GM23338 (cell line): ENCODE measurements at regions not wholly inside any gene's neighbourhood (a gene's known extent, or its start where the extent isn't known, plus 50 kb on each side); places are given as distances from the start of the nearest gene placed in this dataset.

Experiments
- ATAC-seq: fragments of 200-7000 bp; cut with Tn5 transposase; 3 replicates; pipeline ENCODE4 v1.9.1; 2020
- DNase-seq: peaks from one replicate; pipeline ENCODE4 v3.0.0-alpha.2; 2015; ENCODE audit warnings: low spot score
- H2AFZ ChIP-seq: fragments of 200-600 bp; sonication (generic); 2 replicates; pipeline ENCODE4 v1.8.0; 2016; ENCODE audit warnings: antibody characterized with exemption, mild to moderate bottlenecking, moderate library complexity
- H3F3A ChIP-seq: fragments of 200-600 bp; sonication (generic); replicated peaks from 2 replicates; pipeline ENCODE4 v1.8.0; 2017; ENCODE audit warnings: antibody characterized with exemption, mixed run types, low read depth
- H3K27ac ChIP-seq: fragments of 200-600 bp; sonication (generic); 2 replicates; pipeline ENCODE4 v1.6.1; 2016; ENCODE audit warnings: low read depth
- H3K27me3 ChIP-seq: fragments of 200-600 bp; sonication (generic); 2 replicates; pipeline ENCODE4 v1.8.0; 2016; ENCODE audit warnings: mild to moderate bottlenecking, mixed run types, moderate library complexity; ENCODE audit not compliant: insufficient read depth
- H3K36me3 ChIP-seq: fragments of 200-600 bp; sonication (generic); 2 replicates; pipeline ENCODE4 v1.8.0; 2016; ENCODE audit warnings: mild to moderate bottlenecking; ENCODE audit not compliant: insufficient read depth
- H3K4me1 ChIP-seq: fragments of 200-600 bp; sonication (generic); 2 replicates; pipeline ENCODE4 v1.8.0; 2016; ENCODE audit warnings: mild to moderate bottlenecking, moderate library complexity; ENCODE audit not compliant: insufficient read depth
- H3K4me2 ChIP-seq: fragments of 200-600 bp; sonication (generic); 2 replicates; pipeline ENCODE4 v1.7.1; 2017; ENCODE audit warnings: mixed run types
- H3K4me3 ChIP-seq: fragments of 200-600 bp; sonication (generic); 2 replicates; pipeline ENCODE4 v1.6.1; 2016; ENCODE audit warnings: mixed run types
- H3K79me2 ChIP-seq: fragments of 200-600 bp; sonication (generic); replicated peaks from 2 replicates; pipeline ENCODE4 v1.8.0; 2017; ENCODE audit warnings: mild to moderate bottlenecking; ENCODE audit not compliant: insufficient read depth
- H3K9me2 ChIP-seq: fragments of 200-600 bp; sonication (generic); 2 replicates; pipeline ENCODE4 v1.8.0; 2017; ENCODE audit not compliant: insufficient read depth
- H4K20me1 ChIP-seq: fragments of 200-600 bp; sonication (generic); replicated peaks from 2 replicates; pipeline ENCODE4 v1.8.0; 2017; ENCODE audit warnings: mild to moderate bottlenecking; ENCODE audit not compliant: insufficient read depth
- H3K27ac Mint-ChIP-seq: 2 replicates; pipeline ENCODE4 v1.8.0; 2020; ENCODE audit warnings: inconsistent platforms, mild to moderate bottlenecking, moderate library complexity, mixed read lengths
- H3K27me3 Mint-ChIP-seq: 3 replicates; pipeline ENCODE4 v1.8.0; 2022; ENCODE audit warnings: low read depth, mild to moderate bottlenecking, moderate library complexity, mixed read lengths, inconsistent platforms; ENCODE audit not compliant: insufficient read depth, poor library complexity
- H3K36me3 Mint-ChIP-seq: 3 replicates; pipeline ENCODE4 v1.8.0; 2021; ENCODE audit warnings: low read depth, mild to moderate bottlenecking, inconsistent platforms, moderate library complexity, mixed read lengths
- H3K4me1 Mint-ChIP-seq: 3 replicates; pipeline ENCODE4 v1.8.0; 2020; ENCODE audit warnings: mild to moderate bottlenecking, inconsistent platforms, mixed read lengths
- H3K4me3 Mint-ChIP-seq: 3 replicates; pipeline ENCODE4 v1.8.0; 2021; ENCODE audit warnings: moderate library complexity, mild to moderate bottlenecking, inconsistent platforms, mixed read lengths
- H3K9me3 Mint-ChIP-seq: 3 replicates; pipeline ENCODE4 v1.8.0; 2020; ENCODE audit warnings: moderate library complexity, mild to moderate bottlenecking, inconsistent platforms, mixed read lengths
- CREB1 ChIP-seq: fragments of 250-450 bp; sonication (Bioruptor Pico); IDR thresholded peaks from 2 replicates; pipeline ENCODE4 v1.5.0; 2020; ENCODE audit warnings: low read depth, mild to moderate bottlenecking, moderate library complexity
- EZH2 ChIP-seq: fragments of 200-600 bp; sonication (generic); IDR thresholded peaks from one replicate; pipeline ENCODE4 v1.8.0; 2017; ENCODE audit warnings: antibody characterized with exemption, mild to moderate bottlenecking, low read depth; ENCODE audit not compliant: unreplicated experiment
- JUNB ChIP-seq: IDR thresholded peaks from one replicate; pipeline ENCODE4 v1.6.1; 2016; ENCODE audit warnings: antibody characterized with exemption; ENCODE audit not compliant: unreplicated experiment
- NANOG ChIP-seq: IDR thresholded peaks from 2 replicates; pipeline ENCODE4 v1.6.1; 2016; ENCODE audit warnings: antibody characterized with exemption, borderline replicate concordance
- POLR2AphosphoS5 ChIP-seq: IDR thresholded peaks from 2 replicates; pipeline ENCODE4 v1.6.1; 2016; ENCODE audit warnings: antibody characterized with exemption, low read depth
- STAT1 ChIP-seq: IDR thresholded peaks from one replicate; pipeline ENCODE4 v1.6.1; 2016; ENCODE audit warnings: antibody characterized with exemption; ENCODE audit not compliant: unreplicated experiment
- ZNF114 ChIP-seq: fragments of 250-450 bp; sonication (Bioruptor Pico); IDR thresholded peaks from 2 replicates; pipeline ENCODE4 v1.5.0; 2020; ENCODE audit warnings: mild to moderate bottlenecking, moderate library complexity
- ZNF331 ChIP-seq: fragments of 250-450 bp; sonication (Bioruptor Pico); IDR thresholded peaks from 2 replicates; pipeline ENCODE4 v1.5.0; 2020; ENCODE audit warnings: low read depth, mild to moderate bottlenecking, moderate library complexity
- TF ChIP-seq, protein P1 (sequence below): IDR thresholded peaks from one replicate; pipeline ENCODE4 v1.6.1; 2018; ENCODE audit warnings: antibody characterized with exemption; ENCODE audit not compliant: unreplicated experiment
- TF ChIP-seq, protein P2 (sequence below), 2 experiments: fragments of 200-600 bp in 1 of 2; sonication (generic) in 1 of 2; conservative IDR thresholded peaks; 2 replicates each; pipeline versions ENCODE4 v1.5.1 to v1.6.1; 2016 to 2017; ENCODE audit warnings: antibody characterized with exemption in 2 of 2, low read depth in 2 of 2, mild to moderate bottlenecking in 2 of 2, moderate library complexity in 1 of 2

DNA sequence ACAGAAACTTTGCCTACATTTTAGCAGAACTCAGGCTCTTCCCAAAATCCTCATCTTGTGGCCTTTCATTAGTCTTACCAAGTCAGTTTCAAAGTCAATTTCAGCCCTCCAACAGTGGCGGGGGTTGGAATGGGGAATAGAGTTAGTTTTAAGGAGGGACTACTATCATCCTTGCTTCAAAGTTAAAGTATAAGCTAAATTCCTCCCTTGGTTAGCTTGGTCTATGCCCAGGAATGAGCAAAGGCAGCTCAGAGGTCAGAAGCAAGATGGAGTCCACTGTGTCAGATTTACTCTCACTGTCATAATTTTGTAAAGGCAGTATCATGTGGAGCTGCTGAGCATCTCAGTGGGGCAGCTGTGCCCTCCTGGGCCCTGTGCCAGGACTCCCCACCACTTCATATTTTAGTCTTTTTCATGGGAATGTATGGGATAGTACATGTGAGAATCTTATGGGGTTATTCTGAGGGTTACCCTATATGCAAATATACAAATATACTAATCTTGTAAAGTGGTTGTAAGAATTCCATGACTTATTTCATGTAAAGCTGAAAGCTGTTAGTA is 145.2 kb upstream of the MMADHC start:
- Histone ChIP-seq H3K9me2 (no peaks in the 10 kb centered on the region), H3K4me1 (no peaks in the 10 kb centered on the region), H3K4me3 (no peak overlapping the region), H3K79me2 (no peaks in the 10 kb centered on the region), H3F3A (no peaks in the 10 kb centered on the region), H3K27me3 (no peaks in the 10 kb centered on the region), H4K20me1 (no peaks in the 10 kb centered on the region), H3K4me2 (no peak overlapping the region), H2AFZ (no peak overlapping the region), H3K27ac (no peak overlapping the region), H3K36me3 (0 out of 2 replicates have a peak, but pooled peaks cover 7% of the 10 kb centered on the region)
- no peak for TF ChIP-seq NANOG
- TF ChIP-seq STAT1: no peak
- TF ChIP-seq POLR2AphosphoS5: no peak
- no peak for TF ChIP-seq ZNF114 (CRISPR knock-in tag)
- TF ChIP-seq, protein P1, sequence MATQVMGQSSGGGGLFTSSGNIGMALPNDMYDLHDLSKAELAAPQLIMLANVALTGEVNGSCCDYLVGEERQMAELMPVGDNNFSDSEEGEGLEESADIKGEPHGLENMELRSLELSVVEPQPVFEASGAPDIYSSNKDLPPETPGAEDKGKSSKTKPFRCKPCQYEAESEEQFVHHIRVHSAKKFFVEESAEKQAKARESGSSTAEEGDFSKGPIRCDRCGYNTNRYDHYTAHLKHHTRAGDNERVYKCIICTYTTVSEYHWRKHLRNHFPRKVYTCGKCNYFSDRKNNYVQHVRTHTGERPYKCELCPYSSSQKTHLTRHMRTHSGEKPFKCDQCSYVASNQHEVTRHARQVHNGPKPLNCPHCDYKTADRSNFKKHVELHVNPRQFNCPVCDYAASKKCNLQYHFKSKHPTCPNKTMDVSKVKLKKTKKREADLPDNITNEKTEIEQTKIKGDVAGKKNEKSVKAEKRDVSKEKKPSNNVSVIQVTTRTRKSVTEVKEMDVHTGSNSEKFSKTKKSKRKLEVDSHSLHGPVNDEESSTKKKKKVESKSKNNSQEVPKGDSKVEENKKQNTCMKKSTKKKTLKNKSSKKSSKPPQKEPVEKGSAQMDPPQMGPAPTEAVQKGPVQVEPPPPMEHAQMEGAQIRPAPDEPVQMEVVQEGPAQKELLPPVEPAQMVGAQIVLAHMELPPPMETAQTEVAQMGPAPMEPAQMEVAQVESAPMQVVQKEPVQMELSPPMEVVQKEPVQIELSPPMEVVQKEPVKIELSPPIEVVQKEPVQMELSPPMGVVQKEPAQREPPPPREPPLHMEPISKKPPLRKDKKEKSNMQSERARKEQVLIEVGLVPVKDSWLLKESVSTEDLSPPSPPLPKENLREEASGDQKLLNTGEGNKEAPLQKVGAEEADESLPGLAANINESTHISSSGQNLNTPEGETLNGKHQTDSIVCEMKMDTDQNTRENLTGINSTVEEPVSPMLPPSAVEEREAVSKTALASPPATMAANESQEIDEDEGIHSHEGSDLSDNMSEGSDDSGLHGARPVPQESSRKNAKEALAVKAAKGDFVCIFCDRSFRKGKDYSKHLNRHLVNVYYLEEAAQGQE: no peak
- no peak for TF ChIP-seq CREB1 (CRISPR knock-in tag)
- TF ChIP-seq, protein P2, sequence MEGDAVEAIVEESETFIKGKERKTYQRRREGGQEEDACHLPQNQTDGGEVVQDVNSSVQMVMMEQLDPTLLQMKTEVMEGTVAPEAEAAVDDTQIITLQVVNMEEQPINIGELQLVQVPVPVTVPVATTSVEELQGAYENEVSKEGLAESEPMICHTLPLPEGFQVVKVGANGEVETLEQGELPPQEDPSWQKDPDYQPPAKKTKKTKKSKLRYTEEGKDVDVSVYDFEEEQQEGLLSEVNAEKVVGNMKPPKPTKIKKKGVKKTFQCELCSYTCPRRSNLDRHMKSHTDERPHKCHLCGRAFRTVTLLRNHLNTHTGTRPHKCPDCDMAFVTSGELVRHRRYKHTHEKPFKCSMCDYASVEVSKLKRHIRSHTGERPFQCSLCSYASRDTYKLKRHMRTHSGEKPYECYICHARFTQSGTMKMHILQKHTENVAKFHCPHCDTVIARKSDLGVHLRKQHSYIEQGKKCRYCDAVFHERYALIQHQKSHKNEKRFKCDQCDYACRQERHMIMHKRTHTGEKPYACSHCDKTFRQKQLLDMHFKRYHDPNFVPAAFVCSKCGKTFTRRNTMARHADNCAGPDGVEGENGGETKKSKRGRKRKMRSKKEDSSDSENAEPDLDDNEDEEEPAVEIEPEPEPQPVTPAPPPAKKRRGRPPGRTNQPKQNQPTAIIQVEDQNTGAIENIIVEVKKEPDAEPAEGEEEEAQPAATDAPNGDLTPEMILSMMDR (conservative IDR thresholded peaks at IDR 0.05; ENCODE audit: low read depth in 2 of 2): no peak
- no peak overlapping the region for H3K4me3 Mint-ChIP-seq
- no peak for ATAC-seq
- no peaks in the 10 kb centered on the region for H3K27me3 Mint-ChIP-seq
- H3K27ac Mint-ChIP-seq: no peak overlapping the region
- DNase-seq: no peak
- peaks cover 17% of the 10 kb centered on the region; the same call in 2 of the 3 replicates for H3K4me1 Mint-ChIP-seq
- H3K9me3 Mint-ChIP-seq: peaks cover 7% of the 10 kb centered on the region
- peaks cover 8% of the 10 kb centered on the region; the same call in 2 of the 3 replicates for H3K36me3 Mint-ChIP-seq

DNA sequence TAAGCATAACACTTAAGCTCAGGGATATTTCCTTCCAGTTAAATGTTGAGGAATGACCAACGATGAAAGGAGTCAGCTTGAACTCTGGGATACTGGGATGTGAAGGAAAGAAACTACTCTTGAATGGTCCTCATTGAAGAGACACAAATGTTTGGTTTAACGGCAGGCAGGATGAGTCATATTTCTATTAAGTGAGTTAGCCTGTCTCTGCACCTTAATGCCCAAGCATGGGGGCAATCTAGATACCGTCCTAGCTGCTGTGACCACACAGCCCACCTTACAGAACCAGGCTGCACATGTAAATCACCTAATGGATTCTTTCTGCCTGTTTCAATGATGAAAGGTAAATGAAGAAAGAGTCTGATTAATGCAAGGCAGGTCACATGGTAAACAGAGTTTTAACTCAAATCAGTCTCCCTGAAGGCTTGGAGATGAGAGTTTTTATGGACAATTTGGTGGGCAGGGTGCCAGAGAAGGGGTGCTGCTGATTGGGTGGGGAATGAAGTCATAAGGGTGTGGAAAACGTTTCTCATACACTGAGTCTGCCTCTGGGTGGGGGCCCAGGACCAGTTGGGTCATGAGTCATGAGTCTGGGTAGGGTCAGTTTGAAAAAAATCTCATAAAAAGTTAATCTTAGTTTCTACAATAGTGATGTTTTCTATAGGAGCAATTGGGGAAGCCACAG is 144.6 kb upstream of the MMADHC start:
- Histone ChIP-seq H3K9me2 (no peaks in the 10 kb centered on the region), H3K27ac (no peak overlapping the region), H4K20me1 (no peaks in the 10 kb centered on the region), H3K4me1 (no peaks in the 10 kb centered on the region), H3K4me2 (no peak overlapping the region), H3K27me3 (no peaks in the 10 kb centered on the region), H3F3A (no peaks in the 10 kb centered on the region), H3K4me3 (no peak overlapping the region), H2AFZ (no peak overlapping the region), H3K36me3 (0 out of 2 replicates have a peak, but pooled peaks cover 7% of the 10 kb centered on the region), H3K79me2 (no peaks in the 10 kb centered on the region)
- ATAC-seq (no peak), DNase-seq (no peak)
- Mint-ChIP-seq H3K27me3 (no peaks in the 10 kb centered on the region), H3K4me1 (peaks cover 17% of the 10 kb centered on the region; the same call in 2 of the 3 replicates), H3K4me3 (no peak overlapping the region), H3K36me3 (peaks cover 8% of the 10 kb centered on the region; the same call in 2 of the 3 replicates), H3K27ac (no peak overlapping the region), H3K9me3 (peaks cover 7% of the 10 kb centered on the region)
- no peak for TF ChIP-seq ZNF114 (CRISPR knock-in tag)
- no peak for TF ChIP-seq ZNF331 (CRISPR knock-in tag)
- no peak for TF ChIP-seq JUNB
- TF ChIP-seq CREB1 (CRISPR knock-in tag): no peak
- TF ChIP-seq, protein P2 (conservative IDR thresholded peaks at IDR 0.05; ENCODE audit: low read depth in 2 of 2): no peak
- TF ChIP-seq EZH2: no peak
- TF ChIP-seq NANOG: no peak
- no peak for TF ChIP-seq POLR2AphosphoS5
